ENCODE measurements at regions not wholly inside any gene's neighbourhood (a gene's known extent, or its start where the extent isn't known, plus 50 kb on each side); places are given as distances from the start of the nearest gene placed in this dataset.

GRCh38 chr13:102947745-102948405, 102.0 kb downstream of the ERCC5 start:
- no peak for TF ChIP-seq CTCF (IDR thresholded peaks at IDR 0.05)
- H3K27ac Mint-ChIP-seq, result no peak overlapping the region
- H3K4me3 Mint-ChIP-seq, result no peak overlapping the region
- peaks cover 11% of the 10 kb centered on the region; the same call in 1 of the 2 replicates for H3K9me3 Mint-ChIP-seq
- no peaks in the 10 kb centered on the region for H3K4me1 Mint-ChIP-seq (ENCODE audit: low read depth)
- no peaks in the 10 kb centered on the region for H3K36me3 Mint-ChIP-seq (ENCODE audit: low read depth)
- no peak for DNase-seq
- peaks cover 1% of the 10 kb centered on the region; the same call in 1 of the 2 replicates for H3K27me3 Mint-ChIP-seq (ENCODE audit: insufficient read depth)

GRCh38 chr13:102945886-102946285, 100.1 kb downstream of the ERCC5 start:
- no peaks in the 10 kb centered on the region; the same call in 1 of the 2 replicates for H3K27me3 Mint-ChIP-seq (ENCODE audit: insufficient read depth)
- H3K27ac Mint-ChIP-seq, result no peak overlapping the region
- TF ChIP-seq CTCF (IDR thresholded peaks at IDR 0.05), result no peak
- no peaks in the 10 kb centered on the region for H3K4me1 Mint-ChIP-seq (ENCODE audit: low read depth)
- H3K36me3 Mint-ChIP-seq (ENCODE audit: low read depth), result no peaks in the 10 kb centered on the region
- H3K4me3 Mint-ChIP-seq, result no peak overlapping the region
- H3K9me3 Mint-ChIP-seq, result no peaks in the 10 kb centered on the region; the same call in 1 of the 2 replicates
- DNase-seq, result no peak

- H3K4me3 Mint-ChIP-seq, result no peak overlapping the region
- H3K27ac Mint-ChIP-seq, result no peak overlapping the region
- H3K4me1 Mint-ChIP-seq (ENCODE audit: low read depth), result no peaks in the 10 kb centered on the region
- DNase-seq, result no peak
- H3K36me3 Mint-ChIP-seq (ENCODE audit: low read depth), result no peaks in the 10 kb centered on the region
- no peaks in the 10 kb centered on the region; the same call in 1 of the 2 replicates for H3K27me3 Mint-ChIP-seq (ENCODE audit: insufficient read depth)
- no peak for TF ChIP-seq CTCF (IDR thresholded peaks at IDR 0.05)
- no peaks in the 10 kb centered on the region; the same call in 1 of the 2 replicates for H3K9me3 Mint-ChIP-seq
Measured at GRCh38 chr13:102945324-102945815, 99.5 kb downstream of the ERCC5 start.

- H3K9me3 Mint-ChIP-seq, result no peaks in the 10 kb centered on the region; the same call in 1 of the 2 replicates
- no peaks in the 10 kb centered on the region for H3K36me3 Mint-ChIP-seq (ENCODE audit: low read depth)
- DNase-seq, result no peak
- no peaks in the 10 kb centered on the region for H3K4me1 Mint-ChIP-seq (ENCODE audit: low read depth)
- no peak for TF ChIP-seq CTCF (IDR thresholded peaks at IDR 0.05)
- H3K27ac Mint-ChIP-seq, result no peak overlapping the region
- no peak overlapping the region for H3K4me3 Mint-ChIP-seq
- no peaks in the 10 kb centered on the region; the same call in 1 of the 2 replicates for H3K27me3 Mint-ChIP-seq (ENCODE audit: insufficient read depth)
Measured at GRCh38 chr13:102944821-102945220, 99.0 kb downstream of the ERCC5 start.

GRCh38 chr13:102940770-102941169, 94.9 kb downstream of the ERCC5 start:
- no peak for DNase-seq
- Mint-ChIP-seq H3K27me3 (ENCODE audit: insufficient read depth) (no peaks in the 10 kb centered on the region; the same call in 1 of the 2 replicates), H3K4me3 (no peak overlapping the region), H3K27ac (no peak overlapping the region), H3K36me3 (ENCODE audit: low read depth) (no peaks in the 10 kb centered on the region), H3K9me3 (no peaks in the 10 kb centered on the region; the same call in 1 of the 2 replicates), H3K4me1 (ENCODE audit: low read depth) (no peaks in the 10 kb centered on the region)
- no peak for TF ChIP-seq CTCF (IDR thresholded peaks at IDR 0.05)
